HEK293 (cell line): ENCODE measurements at regions not wholly inside any gene's neighbourhood (a gene's known extent, or its start where the extent isn't known, plus 50 kb on each side); places are given as distances from the start of the nearest gene placed in this dataset.

Source experiments
- PBX3 ChIP-seq: sonication (generic); formaldehyde crosslinking; IDR thresholded peaks from 2 replicates; pipeline ENCODE4 v1.8.1; 2022; ENCODE audit warnings: mild to moderate bottlenecking, moderate library complexity, missing genetic modification reagents
- TCF7L2 ChIP-seq: IDR thresholded peaks from 2 replicates; pipeline ENCODE4 v1.6.1; 2011; ENCODE audit warnings: low read depth, mild to moderate bottlenecking, inconsistent platforms, low read length, moderate library complexity, borderline replicate concordance
- YY1 ChIP-seq: fragments of 450-650 bp; formaldehyde crosslinking; IDR thresholded peaks from 2 replicates; pipeline ENCODE4 v1.5.1; 2018; ENCODE audit warnings: missing biosample characterization, missing genetic modification characterization
- ZBTB21 ChIP-seq: fragments of 450-650 bp; formaldehyde crosslinking; IDR thresholded peaks from 2 replicates; pipeline ENCODE4 v1.5.1; 2017; ENCODE audit warnings: missing biosample characterization, missing genetic modification characterization
- ZFP69B ChIP-seq: fragments of 450-650 bp; formaldehyde crosslinking; IDR thresholded peaks from 2 replicates; pipeline ENCODE4 v1.5.1; 2016; ENCODE audit warnings: missing biosample characterization, missing genetic modification characterization
- ZNF132 ChIP-seq: fragments of 450-650 bp; formaldehyde crosslinking; IDR thresholded peaks from 2 replicates; pipeline ENCODE4 v1.5.1; 2017; ENCODE audit warnings: missing biosample characterization, missing genetic modification characterization, borderline replicate concordance
- ZNF24 ChIP-seq: fragments of 450-650 bp; formaldehyde crosslinking; IDR thresholded peaks from 2 replicates; pipeline ENCODE4 v1.5.1; 2016; ENCODE audit warnings: missing biosample characterization, missing genetic modification characterization

- TF ChIP-seq ZNF24 (tag by site-specific recombination) = no peak
- TF ChIP-seq TCF7L2 = no peak
- no peak for TF ChIP-seq ZNF132
- no peak for TF ChIP-seq PBX3
- TF ChIP-seq YY1 (tag by site-specific recombination) = no peak
- no peak for TF ChIP-seq ZFP69B
- no peak for TF ChIP-seq ZBTB21
Measured at GRCh38 chr4:163003979-163004378, 162.7 kb downstream of the NAF1 start.
